MM.1S (cell line): ENCODE measurements at regions not wholly inside any gene's neighbourhood (a gene's known extent, or its start where the extent isn't known, plus 50 kb on each side); places are given as distances from the start of the nearest gene placed in this dataset.

Source experiments
- DNase-seq: peaks from one replicate; pipeline ENCODE4 v3.0.0-alpha.2; 2015
- H2AFZ ChIP-seq: fragments of 300-600 bp; sonication (generic); 2 replicates; pipeline ENCODE4 v1.6.0; 2016; ENCODE audit warnings: antibody characterized with exemption, low read length
- H3F3A ChIP-seq: fragments of 300-600 bp; sonication (generic); 2 replicates; pipeline ENCODE4 v1.6.1; 2016; ENCODE audit warnings: mild to moderate bottlenecking, antibody characterized with exemption, low read length, moderate library complexity, mixed read lengths; ENCODE audit not compliant: insufficient read depth
- H3K27ac ChIP-seq: fragments of 300-600 bp; sonication (generic); 2 replicates; pipeline ENCODE4 v1.5.1; 2016; ENCODE audit warnings: mild to moderate bottlenecking, low read length
- H3K27me3 ChIP-seq: fragments of 300-600 bp; sonication (generic); replicated peaks from 2 replicates; pipeline ENCODE4 v1.6.0; 2016; ENCODE audit warnings: low read length; ENCODE audit not compliant: insufficient read depth
- H3K36me3 ChIP-seq: fragments of 300-600 bp; sonication (generic); replicated peaks from 2 replicates; pipeline ENCODE4 v1.6.1; 2016; ENCODE audit warnings: mild to moderate bottlenecking, low read length, mixed read lengths; ENCODE audit not compliant: insufficient read depth
- H3K4me1 ChIP-seq: fragments of 300-600 bp; sonication (generic); 2 replicates; pipeline ENCODE4 v1.6.1; 2016; ENCODE audit warnings: low read length, mixed read lengths
- H3K4me2 ChIP-seq: fragments of 300-600 bp; sonication (generic); 2 replicates; pipeline ENCODE4 v1.6.0; 2016; ENCODE audit warnings: low read depth, low read length
- H3K4me3 ChIP-seq: fragments of 300-600 bp; sonication (generic); 2 replicates; pipeline ENCODE4 v1.5.1; 2016; ENCODE audit warnings: low read length, mixed read lengths
- H3K79me2 ChIP-seq: fragments of 300-600 bp; sonication (generic); 2 replicates; pipeline ENCODE4 v1.6.1; 2016; ENCODE audit warnings: mixed run types, low read length, mixed read lengths
- H3K9ac ChIP-seq: fragments of 300-600 bp; sonication (generic); 2 replicates; pipeline ENCODE4 v1.6.1; 2016; ENCODE audit warnings: low read length, mixed read lengths
- H3K9me2 ChIP-seq: fragments of 300-600 bp; sonication (generic); replicated peaks from 2 replicates; pipeline ENCODE4 v1.6.1; 2016; ENCODE audit warnings: mild to moderate bottlenecking, low read length, mixed read lengths; ENCODE audit not compliant: insufficient read depth
- H3K9me3 ChIP-seq: fragments of 300-600 bp; sonication (generic); replicated peaks from 2 replicates; pipeline ENCODE4 v1.6.1; 2016; ENCODE audit warnings: mild to moderate bottlenecking, low read length, mixed read lengths; ENCODE audit not compliant: insufficient read depth
- H4K20me1 ChIP-seq: fragments of 300-600 bp; sonication (generic); 2 replicates; pipeline ENCODE4 v1.6.1; 2016; ENCODE audit warnings: mild to moderate bottlenecking, low read length, moderate library complexity, mixed read lengths; ENCODE audit not compliant: insufficient read depth
- CTCF ChIP-seq: fragments of 300-600 bp; sonication (generic); IDR thresholded peaks from 2 replicates; pipeline ENCODE4 v1.5.1; 2016; ENCODE audit warnings: antibody characterized with exemption, low read length, mixed read lengths
- EZH2 ChIP-seq: fragments of 300-600 bp; sonication (generic); optimal IDR thresholded peaks from 2 replicates; pipeline ENCODE3; 2017; ENCODE audit warnings: low read depth, mild to moderate bottlenecking, antibody characterized with exemption, low read length, mixed read lengths
- EZH2phosphoT487 ChIP-seq: fragments of 300-600 bp; sonication (generic); IDR thresholded peaks from 2 replicates; pipeline ENCODE4 v1.6.1; 2018; ENCODE audit warnings: antibody characterized with exemption, low read length

DNA sequence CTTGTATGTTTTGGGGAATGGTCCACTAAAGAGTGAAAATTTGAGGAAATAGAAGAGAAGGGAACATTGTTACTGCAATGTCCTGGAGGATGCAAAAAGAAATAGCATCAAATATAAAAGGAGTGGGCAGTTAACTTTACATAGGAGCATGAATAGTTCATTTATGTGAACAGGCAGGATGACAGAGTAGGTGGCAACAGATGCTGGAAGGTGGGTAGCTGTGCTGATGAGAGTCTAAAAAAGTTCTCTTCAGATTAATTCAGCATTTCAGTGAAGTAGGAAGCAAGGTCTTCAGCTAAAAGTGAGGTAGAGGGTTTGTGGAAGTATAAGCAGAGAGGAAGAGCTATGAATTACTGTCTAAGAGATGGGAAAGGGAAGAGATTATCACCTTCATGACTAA is 276.5 kb downstream of the KIF2B start:
- Histone ChIP-seq H3K9ac (no peak overlapping the region), H3K4me1 (no peaks in the 10 kb centered on the region), H3F3A (no peaks in the 10 kb centered on the region), H3K9me2 (no peaks in the 10 kb centered on the region), H3K9me3 (no peaks in the 10 kb centered on the region), H3K4me2 (no peak overlapping the region), H3K27me3 (no peaks in the 10 kb centered on the region), H3K36me3 (no peaks in the 10 kb centered on the region), H2AFZ (no peak overlapping the region), H3K4me3 (no peak overlapping the region), H3K27ac (no peak overlapping the region), H4K20me1 (no peaks in the 10 kb centered on the region), H3K79me2 (no peaks in the 10 kb centered on the region)
- DNase-seq, result no peak
- TF ChIP-seq EZH2phosphoT487 (no peak), CTCF (no peak), EZH2 (no peak)

DNA sequence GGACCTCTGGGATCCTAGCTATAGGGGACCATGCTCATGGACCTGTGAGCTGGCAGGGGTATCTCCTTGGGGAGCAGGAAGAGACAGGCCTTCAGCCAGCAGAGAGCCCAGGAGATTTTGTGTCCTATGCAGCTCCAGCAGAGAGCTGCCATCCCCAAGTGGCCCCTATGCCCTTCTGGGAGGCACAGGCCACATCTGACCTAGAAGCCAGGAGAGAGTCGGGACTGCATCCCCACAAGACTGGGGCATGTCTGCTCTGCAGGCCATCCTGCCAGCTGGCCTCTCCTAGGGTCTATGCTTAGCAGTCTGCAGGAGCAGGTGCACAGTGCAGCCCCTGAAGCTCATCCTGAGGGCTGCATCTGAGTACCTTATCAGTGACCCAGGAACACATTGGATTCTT is 279.5 kb downstream of the KIF2B start:
- DNase-seq, result no peak
- TF ChIP-seq EZH2 (no peak), CTCF (no peak), EZH2phosphoT487 (no peak)
- Histone ChIP-seq H3K9me3 (no peaks in the 10 kb centered on the region), H3K4me2 (no peak overlapping the region), H3F3A (no peaks in the 10 kb centered on the region), H3K9ac (no peak overlapping the region), H3K27ac (no peak overlapping the region), H3K36me3 (no peaks in the 10 kb centered on the region), H4K20me1 (no peaks in the 10 kb centered on the region), H3K4me1 (no peaks in the 10 kb centered on the region), H2AFZ (no peak overlapping the region), H3K27me3 (no peaks in the 10 kb centered on the region), H3K4me3 (no peak overlapping the region), H3K79me2 (no peaks in the 10 kb centered on the region), H3K9me2 (no peaks in the 10 kb centered on the region)

DNA sequence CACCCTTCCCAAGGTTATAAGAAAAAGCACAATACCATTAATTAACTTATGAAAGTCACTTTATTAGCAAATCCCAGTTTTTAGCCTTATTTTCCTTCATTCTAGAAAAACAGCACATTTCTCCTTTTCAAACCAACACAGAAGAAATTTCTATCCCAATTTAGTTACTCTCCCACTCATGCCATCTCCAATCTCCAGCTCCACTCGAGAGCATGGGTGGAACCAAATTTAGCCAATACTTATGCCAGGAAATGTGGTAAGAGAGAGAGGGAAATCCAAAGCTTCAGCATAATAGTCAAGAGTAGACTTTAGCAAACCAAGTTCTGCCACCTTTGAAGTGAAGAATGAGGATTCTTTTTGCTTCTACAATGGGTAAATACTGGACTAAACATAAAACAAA is 288.8 kb downstream of the KIF2B start:
- DNase-seq, result no peak
- no peaks in the 10 kb centered on the region for H3K79me2 ChIP-seq
- no peak overlapping the region for H3K9ac ChIP-seq
- no peaks in the 10 kb centered on the region for H4K20me1 ChIP-seq
- H3K9me2 ChIP-seq, result no peaks in the 10 kb centered on the region
- H3K9me3 ChIP-seq, result no peaks in the 10 kb centered on the region
- H3K27ac ChIP-seq, result no peak overlapping the region
- no peak overlapping the region for H3K4me2 ChIP-seq
- H2AFZ ChIP-seq, result no peak overlapping the region
- no peaks in the 10 kb centered on the region for H3K36me3 ChIP-seq
- TF ChIP-seq CTCF (no peak), EZH2 (no peak), EZH2phosphoT487 (no peak)
- H3F3A ChIP-seq, result no peaks in the 10 kb centered on the region
- H3K4me3 ChIP-seq, result no peak overlapping the region
- no peaks in the 10 kb centered on the region for H3K27me3 ChIP-seq
- H3K4me1 ChIP-seq, result no peaks in the 10 kb centered on the region

DNA sequence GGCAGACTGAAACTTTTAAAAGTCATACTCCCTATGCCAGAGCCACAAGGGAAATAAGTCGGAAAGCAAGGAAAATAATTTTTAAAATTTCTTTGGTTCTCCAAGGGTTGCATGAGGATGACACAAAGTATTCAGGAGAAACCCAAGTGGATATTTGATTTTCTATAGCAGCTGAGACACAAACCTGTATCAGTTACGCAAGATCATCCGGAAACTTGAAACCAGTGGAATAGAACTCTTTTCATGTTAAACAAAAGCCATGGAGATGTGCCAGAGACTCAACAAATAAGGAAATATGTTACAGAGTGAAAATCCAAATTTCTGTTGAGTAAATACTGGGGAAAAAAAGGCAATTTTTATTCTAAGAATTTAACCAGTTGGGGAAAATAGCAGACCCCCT is 294.7 kb downstream of the KIF2B start:
- Histone ChIP-seq H3K9ac (no peak overlapping the region), H3F3A (no peaks in the 10 kb centered on the region), H3K9me2 (no peaks in the 10 kb centered on the region), H3K4me1 (no peaks in the 10 kb centered on the region), H3K27me3 (no peaks in the 10 kb centered on the region), H3K79me2 (no peaks in the 10 kb centered on the region), H2AFZ (no peak overlapping the region), H3K4me3 (no peak overlapping the region), H3K4me2 (no peak overlapping the region), H3K27ac (no peak overlapping the region), H3K9me3 (no peaks in the 10 kb centered on the region), H4K20me1 (no peaks in the 10 kb centered on the region), H3K36me3 (no peaks in the 10 kb centered on the region)
- TF ChIP-seq EZH2, result no peak
- TF ChIP-seq CTCF, result no peak
- TF ChIP-seq EZH2phosphoT487, result no peak
- no peak for DNase-seq
